H9 (cell line): ENCODE measurements at regions not wholly inside any gene's neighbourhood (a gene's known extent, or its start where the extent isn't known, plus 50 kb on each side); places are given as distances from the start of the nearest gene placed in this dataset.

Experiments
- DNase-seq: peaks from one replicate; pipeline ENCODE4 v3.0.0-alpha.2; 2017
- H2AFZ ChIP-seq: one replicate; pipeline ENCODE4 v1.6.1; 2013; ENCODE audit warnings: mild to moderate bottlenecking, low read length, control low read depth, moderate library complexity
- H2AK5ac ChIP-seq: 2 replicates; pipeline ENCODE4 v1.6.1; 2013; ENCODE audit warnings: low read length, control low read depth, mixed read lengths; ENCODE audit not compliant: insufficient read length
- H2BK120ac ChIP-seq: one replicate; pipeline ENCODE4 v1.6.1; 2013; ENCODE audit warnings: low read depth, mild to moderate bottlenecking, low read length, control low read depth, inconsistent platforms; ENCODE audit not compliant: poor library complexity, severe bottlenecking
- H2BK12ac ChIP-seq: 2 replicates; pipeline ENCODE4 v1.6.1; 2013; ENCODE audit warnings: low read length, control low read depth, mixed read lengths, low read depth; ENCODE audit not compliant: insufficient read length
- H2BK15ac ChIP-seq: 2 replicates; pipeline ENCODE4 v1.6.1; 2013; ENCODE audit warnings: low read depth, low read length, control low read depth
- H2BK20ac ChIP-seq: one replicate; pipeline ENCODE4 v1.6.1; 2013; ENCODE audit warnings: low read depth, mild to moderate bottlenecking, low read length, control low read depth, inconsistent platforms; ENCODE audit not compliant: poor library complexity, severe bottlenecking
- H2BK5ac ChIP-seq: 2 replicates; pipeline ENCODE4 v1.6.1; 2013; ENCODE audit warnings: low read length, control low read depth, mixed read lengths; ENCODE audit not compliant: insufficient read length
- H3K14ac ChIP-seq: 2 replicates; pipeline ENCODE4 v1.6.1; 2013; ENCODE audit warnings: low read length, control low read depth; ENCODE audit not compliant: insufficient read depth
- H3K18ac ChIP-seq: 2 replicates; pipeline ENCODE4 v1.6.1; 2013; ENCODE audit warnings: low read depth, mild to moderate bottlenecking, mixed read lengths, low read length, control low read depth; ENCODE audit not compliant: insufficient read length
- H3K23ac ChIP-seq: 2 replicates; pipeline ENCODE4 v1.6.1; 2013; ENCODE audit warnings: low read length, control low read depth, mixed read lengths, low read depth; ENCODE audit not compliant: insufficient read length
- H3K23me2 ChIP-seq: 2 replicates; pipeline ENCODE4 v1.6.1; 2013; ENCODE audit warnings: low read depth, mild to moderate bottlenecking, mixed read lengths, low read length, control low read depth; ENCODE audit not compliant: insufficient read length, poor library complexity, severe bottlenecking
- H3K27ac ChIP-seq: 2 replicates; pipeline ENCODE4 v1.5.1; 2013; ENCODE audit warnings: low read length, control low read depth, mixed read lengths, low read depth; ENCODE audit not compliant: insufficient read length
- H3K27me3 ChIP-seq: 2 replicates; pipeline ENCODE4 v1.6.1; 2013; ENCODE audit warnings: low read length, control low read depth, inconsistent platforms; ENCODE audit not compliant: insufficient read depth
- H3K4ac ChIP-seq: 2 replicates; pipeline ENCODE4 v1.6.1; 2013; ENCODE audit warnings: low read depth, mild to moderate bottlenecking, control low read depth, inconsistent platforms, low read length, moderate library complexity
- H3K4me1 ChIP-seq: 2 replicates; pipeline ENCODE4 v1.6.1; 2013; ENCODE audit warnings: low read length, control low read depth, inconsistent platforms; ENCODE audit not compliant: insufficient read depth
- H3K4me2 ChIP-seq: 2 replicates; pipeline ENCODE4 v1.6.1; 2013; ENCODE audit warnings: low read length, control low read depth, mixed read lengths; ENCODE audit not compliant: insufficient read length, insufficient read depth
- H3K56ac ChIP-seq: 2 replicates; pipeline ENCODE4 v1.6.1; 2013; ENCODE audit warnings: low read depth, mild to moderate bottlenecking, mixed read lengths, low read length, control low read depth; ENCODE audit not compliant: insufficient read length
- H3K79me1 ChIP-seq: 2 replicates; pipeline ENCODE4 v1.6.1; 2013; ENCODE audit warnings: low read depth, mild to moderate bottlenecking, moderate library complexity, low read length, control low read depth, inconsistent platforms; ENCODE audit not compliant: insufficient read depth, poor library complexity, severe bottlenecking
- H3K79me2 ChIP-seq: 2 replicates; pipeline ENCODE4 v1.6.1; 2013; ENCODE audit warnings: low read length, control low read depth, inconsistent platforms; ENCODE audit not compliant: insufficient read depth
- H3K9ac ChIP-seq: 2 replicates; pipeline ENCODE4 v1.6.1; 2013; ENCODE audit warnings: low read length, control low read depth, mixed read lengths; ENCODE audit not compliant: insufficient read length; ENCODE audit errors: extremely low read depth
- H3K9me3 ChIP-seq: one replicate; pipeline ENCODE4 v1.6.1; 2013; ENCODE audit warnings: low read depth, low read length, inconsistent platforms; ENCODE audit not compliant: control insufficient read depth
- H3T11ph ChIP-seq: one replicate; pipeline ENCODE4 v1.6.1; 2013; ENCODE audit warnings: mild to moderate bottlenecking, low read length, control low read depth, inconsistent platforms
- H4K20me1 ChIP-seq: one replicate; pipeline ENCODE4 v1.6.1; 2013; ENCODE audit not compliant: control insufficient read depth, insufficient read length, insufficient read depth
- H4K5ac ChIP-seq: 2 replicates; pipeline ENCODE4 v1.6.1; 2013; ENCODE audit warnings: low read depth, mild to moderate bottlenecking, mixed read lengths, low read length, control low read depth; ENCODE audit not compliant: insufficient read length
- H4K8ac ChIP-seq: replicated peaks from 2 replicates; pipeline ENCODE4 v1.6.1; 2013; ENCODE audit warnings: low read length, control low read depth, mixed read lengths, low read depth; ENCODE audit not compliant: insufficient read length
- H4K91ac ChIP-seq: 2 replicates; pipeline ENCODE4 v1.6.1; 2013; ENCODE audit warnings: low read depth, mild to moderate bottlenecking, moderate library complexity, mixed read lengths, low read length, control low read depth; ENCODE audit not compliant: insufficient read length
- H3K27ac Mint-ChIP-seq, 3 experiments: 2 replicates in 2 of 3; 3 replicates in 1 of 3; pipeline ENCODE4 v1.8.0; 2020 to 2021; ENCODE audit warnings: mixed read lengths in 3 of 3, mild to moderate bottlenecking in 1 of 3, moderate library complexity in 1 of 3
- H3K27me3 Mint-ChIP-seq: 2 replicates; pipeline ENCODE4 v1.8.0; 2021; ENCODE audit warnings: low read depth, mild to moderate bottlenecking, moderate library complexity, mixed read lengths
- H3K36me3 Mint-ChIP-seq, 3 experiments: 2 replicates in 2 of 3; 3 replicates in 1 of 3; pipeline ENCODE4 v1.8.0; 2020 to 2021; ENCODE audit warnings: low read depth in 3 of 3, mixed read lengths in 3 of 3; ENCODE audit not compliant: insufficient read depth in 1 of 3
- H3K4me1 Mint-ChIP-seq, 2 experiments: 2 replicates each; pipeline ENCODE4 v1.8.0; 2020; ENCODE audit warnings: mixed read lengths in 2 of 2
- H3K4me3 Mint-ChIP-seq, 2 experiments: 2 replicates in 1 of 2; 3 replicates in 1 of 2; pipeline ENCODE4 v1.8.0; 2020 to 2021; ENCODE audit warnings: mild to moderate bottlenecking in 2 of 2, mixed read lengths in 2 of 2, moderate library complexity in 1 of 2
- H3K9me3 Mint-ChIP-seq, 2 experiments: 2 replicates in 1 of 2; 3 replicates in 1 of 2; pipeline ENCODE4 v1.8.0; 2020; ENCODE audit warnings: mild to moderate bottlenecking in 2 of 2, mixed read lengths in 2 of 2, moderate library complexity in 1 of 2
- TF ChIP-seq, protein P1 (sequence below): fragments of 200-600 bp; sonication (generic); conservative IDR thresholded peaks from 3 replicates; pipeline ENCODE4 v1.8.0; 2021; ENCODE audit warnings: antibody characterized with exemption, mild to moderate bottlenecking

DNA sequence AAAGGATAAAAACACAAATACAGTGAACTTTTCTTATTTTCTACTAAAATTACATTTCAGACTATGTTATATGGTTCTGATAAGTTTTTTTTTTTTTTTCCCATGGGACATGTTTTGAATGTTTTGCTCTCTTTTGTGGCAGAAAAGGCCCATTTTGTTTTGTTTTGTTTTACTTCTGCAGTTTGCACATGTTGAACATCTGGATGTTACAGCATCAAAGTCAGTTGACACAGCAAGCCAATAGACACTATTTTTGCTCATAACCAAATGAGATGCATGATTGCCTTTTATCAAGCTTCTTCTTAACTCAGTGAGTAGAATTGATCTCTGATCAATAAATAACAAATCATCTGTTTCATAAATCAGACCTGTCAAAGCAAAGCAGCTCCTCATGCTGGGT, 904.2 kb downstream of the ADGRL2 start:
- Histone ChIP-seq H2BK120ac (no peak overlapping the region), H3K56ac (no peak overlapping the region), H3K9ac (no peak overlapping the region), H3K79me1 (no peaks in the 10 kb centered on the region), H2BK20ac (no peak overlapping the region), H3T11ph (no peak overlapping the region), H3K4me2 (no peak overlapping the region), H3K23me2 (no peaks in the 10 kb centered on the region), H3K18ac (no peak overlapping the region), H2AFZ (no peak overlapping the region), H3K4ac (no peak overlapping the region), H3K4me1 (no peaks in the 10 kb centered on the region), H2BK5ac (no peak overlapping the region), H2AK5ac (no peak overlapping the region), H3K27ac (no peak overlapping the region), H3K79me2 (no peaks in the 10 kb centered on the region), H4K20me1 (no peaks in the 10 kb centered on the region), H3K14ac (no peak overlapping the region), H4K91ac (no peak overlapping the region), H4K5ac (no peak overlapping the region), H2BK12ac (no peak overlapping the region), H3K9me3 (no peaks in the 10 kb centered on the region), H4K8ac (no peak overlapping the region), H3K23ac (no peak overlapping the region), H3K27me3 (no peaks in the 10 kb centered on the region), H2BK15ac (no peak overlapping the region)
- no peak overlapping the region for H3K27ac Mint-ChIP-seq
- H3K4me1 Mint-ChIP-seq: no peaks in the 10 kb centered on the region
- H3K4me3 Mint-ChIP-seq: no peak overlapping the region
- no peaks in the 10 kb centered on the region for H3K36me3 Mint-ChIP-seq
- no peaks in the 10 kb centered on the region for H3K9me3 Mint-ChIP-seq
- H3K27me3 Mint-ChIP-seq: no peaks in the 10 kb centered on the region
- DNase-seq: no peak
- TF ChIP-seq, protein P1, sequence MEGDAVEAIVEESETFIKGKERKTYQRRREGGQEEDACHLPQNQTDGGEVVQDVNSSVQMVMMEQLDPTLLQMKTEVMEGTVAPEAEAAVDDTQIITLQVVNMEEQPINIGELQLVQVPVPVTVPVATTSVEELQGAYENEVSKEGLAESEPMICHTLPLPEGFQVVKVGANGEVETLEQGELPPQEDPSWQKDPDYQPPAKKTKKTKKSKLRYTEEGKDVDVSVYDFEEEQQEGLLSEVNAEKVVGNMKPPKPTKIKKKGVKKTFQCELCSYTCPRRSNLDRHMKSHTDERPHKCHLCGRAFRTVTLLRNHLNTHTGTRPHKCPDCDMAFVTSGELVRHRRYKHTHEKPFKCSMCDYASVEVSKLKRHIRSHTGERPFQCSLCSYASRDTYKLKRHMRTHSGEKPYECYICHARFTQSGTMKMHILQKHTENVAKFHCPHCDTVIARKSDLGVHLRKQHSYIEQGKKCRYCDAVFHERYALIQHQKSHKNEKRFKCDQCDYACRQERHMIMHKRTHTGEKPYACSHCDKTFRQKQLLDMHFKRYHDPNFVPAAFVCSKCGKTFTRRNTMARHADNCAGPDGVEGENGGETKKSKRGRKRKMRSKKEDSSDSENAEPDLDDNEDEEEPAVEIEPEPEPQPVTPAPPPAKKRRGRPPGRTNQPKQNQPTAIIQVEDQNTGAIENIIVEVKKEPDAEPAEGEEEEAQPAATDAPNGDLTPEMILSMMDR: no peak
